ENCODE measurements at regions not wholly inside any gene's neighbourhood (a gene's known extent, or its start where the extent isn't known, plus 50 kb on each side); places are given as distances from the start of the nearest gene placed in this dataset.

- no peak for DNase-seq (ENCODE audit: low read depth)
These were observed 56.3 kb upstream of the LCORL start for GRCh38 chr4:18077808-18078207.

GRCh38 chr4:18075823-18076433 is 54.4 kb upstream of the LCORL start:
- no peak for DNase-seq (ENCODE audit: low read depth)

GRCh38 chr4:18071894-18072293 is 50.3 kb upstream of the LCORL start:
- no peak for DNase-seq (ENCODE audit: low read depth)
